Endothelial cell (in vitro differentiated cells): ENCODE measurements at regions not wholly inside any gene's neighbourhood (a gene's known extent, or its start where the extent isn't known, plus 50 kb on each side); places are given as distances from the start of the nearest gene placed in this dataset.

Source experiments
- DNase-seq: peaks from one replicate; pipeline ENCODE4 v3.0.0; 2021; ENCODE audit warnings: low spot score
- H3K27ac Mint-ChIP-seq: one replicate; pipeline ENCODE4 v1.8.0; 2021; ENCODE audit warnings: mixed read lengths, inconsistent platforms; ENCODE audit not compliant: unreplicated experiment
- H3K27me3 Mint-ChIP-seq: one replicate; pipeline ENCODE4 v1.8.0; 2021; ENCODE audit warnings: mild to moderate bottlenecking, moderate library complexity, mixed read lengths, inconsistent platforms; ENCODE audit not compliant: unreplicated experiment
- H3K36me3 Mint-ChIP-seq: one replicate; pipeline ENCODE4 v1.8.0; 2021; ENCODE audit warnings: mild to moderate bottlenecking, low read depth, mixed read lengths, inconsistent platforms; ENCODE audit not compliant: unreplicated experiment
- H3K4me1 Mint-ChIP-seq: one replicate; pipeline ENCODE4 v1.8.0; 2021; ENCODE audit warnings: mild to moderate bottlenecking, mixed read lengths, inconsistent platforms; ENCODE audit not compliant: unreplicated experiment
- H3K4me3 Mint-ChIP-seq: one replicate; pipeline ENCODE4 v1.8.0; 2021; ENCODE audit warnings: mild to moderate bottlenecking, mixed read lengths, inconsistent platforms; ENCODE audit not compliant: unreplicated experiment
- H3K9me3 Mint-ChIP-seq: one replicate; pipeline ENCODE4 v1.8.0; 2021; ENCODE audit warnings: mixed read lengths, inconsistent platforms; ENCODE audit not compliant: unreplicated experiment
- TF ChIP-seq, protein P1 (sequence below): fragments of 200-600 bp; sonication (generic); IDR thresholded peaks from one replicate; pipeline ENCODE4 v1.5.0; 2021; ENCODE audit warnings: antibody characterized with exemption; ENCODE audit not compliant: unreplicated experiment

- Mint-ChIP-seq H3K27ac (no peak overlapping the region), H3K4me1 (no peaks in the 10 kb centered on the region), H3K36me3 (no peaks in the 10 kb centered on the region), H3K4me3 (no peak overlapping the region), H3K27me3 (no peaks in the 10 kb centered on the region), H3K9me3 (no peaks in the 10 kb centered on the region)
- TF ChIP-seq, protein P1, sequence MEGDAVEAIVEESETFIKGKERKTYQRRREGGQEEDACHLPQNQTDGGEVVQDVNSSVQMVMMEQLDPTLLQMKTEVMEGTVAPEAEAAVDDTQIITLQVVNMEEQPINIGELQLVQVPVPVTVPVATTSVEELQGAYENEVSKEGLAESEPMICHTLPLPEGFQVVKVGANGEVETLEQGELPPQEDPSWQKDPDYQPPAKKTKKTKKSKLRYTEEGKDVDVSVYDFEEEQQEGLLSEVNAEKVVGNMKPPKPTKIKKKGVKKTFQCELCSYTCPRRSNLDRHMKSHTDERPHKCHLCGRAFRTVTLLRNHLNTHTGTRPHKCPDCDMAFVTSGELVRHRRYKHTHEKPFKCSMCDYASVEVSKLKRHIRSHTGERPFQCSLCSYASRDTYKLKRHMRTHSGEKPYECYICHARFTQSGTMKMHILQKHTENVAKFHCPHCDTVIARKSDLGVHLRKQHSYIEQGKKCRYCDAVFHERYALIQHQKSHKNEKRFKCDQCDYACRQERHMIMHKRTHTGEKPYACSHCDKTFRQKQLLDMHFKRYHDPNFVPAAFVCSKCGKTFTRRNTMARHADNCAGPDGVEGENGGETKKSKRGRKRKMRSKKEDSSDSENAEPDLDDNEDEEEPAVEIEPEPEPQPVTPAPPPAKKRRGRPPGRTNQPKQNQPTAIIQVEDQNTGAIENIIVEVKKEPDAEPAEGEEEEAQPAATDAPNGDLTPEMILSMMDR, result no peak
- no peak for DNase-seq
Observed at GRCh38 chr9:27625751-27626150, 52.5 kb upstream of the C9orf72 start.

- H3K4me1 Mint-ChIP-seq, result no peaks in the 10 kb centered on the region
- TF ChIP-seq, protein P1, result no peak
- no peak overlapping the region for H3K4me3 Mint-ChIP-seq
- H3K36me3 Mint-ChIP-seq, result no peaks in the 10 kb centered on the region
- DNase-seq, result no peak
- H3K27me3 Mint-ChIP-seq, result no peaks in the 10 kb centered on the region
- no peaks in the 10 kb centered on the region for H3K9me3 Mint-ChIP-seq
- H3K27ac Mint-ChIP-seq, result no peak overlapping the region
Observed at GRCh38 chr9:27626244-27627187, 53.2 kb upstream of the C9orf72 start.

DNA sequence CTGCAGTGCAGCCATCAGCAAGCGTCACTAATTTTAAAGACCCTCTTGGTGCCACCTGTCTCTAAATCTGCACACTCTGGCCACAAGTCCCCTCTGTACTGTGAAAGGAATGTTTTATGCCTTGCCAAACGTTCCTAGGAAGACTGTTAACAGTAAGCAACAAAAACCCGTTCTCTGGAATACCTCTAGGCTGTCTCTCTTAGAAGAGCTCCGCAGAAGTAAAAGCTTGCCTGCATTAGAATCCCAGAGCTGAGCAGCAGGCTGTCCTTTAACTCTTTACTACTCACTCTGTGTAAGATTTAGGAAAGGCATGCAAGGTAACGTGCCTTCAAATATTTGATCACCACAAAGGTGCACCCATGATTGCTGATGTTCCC lies 53.9 kb upstream of the C9orf72 start:
- no peaks in the 10 kb centered on the region for H3K9me3 Mint-ChIP-seq
- H3K4me3 Mint-ChIP-seq, result no peak overlapping the region
- no peaks in the 10 kb centered on the region for H3K36me3 Mint-ChIP-seq
- DNase-seq, result no peak
- TF ChIP-seq, protein P1, result no peak
- no peak overlapping the region for H3K27ac Mint-ChIP-seq
- no peaks in the 10 kb centered on the region for H3K27me3 Mint-ChIP-seq
- no peaks in the 10 kb centered on the region for H3K4me1 Mint-ChIP-seq

- Mint-ChIP-seq H3K4me3 (no peak overlapping the region), H3K4me1 (no peaks in the 10 kb centered on the region), H3K27me3 (no peaks in the 10 kb centered on the region), H3K36me3 (no peaks in the 10 kb centered on the region), H3K9me3 (no peaks in the 10 kb centered on the region), H3K27ac (no peak overlapping the region)
- DNase-seq, result no peak
- TF ChIP-seq, protein P1, result no peak
Observed at GRCh38 chr9:27628311-27628710, 55.0 kb upstream of the C9orf72 start.

DNA sequence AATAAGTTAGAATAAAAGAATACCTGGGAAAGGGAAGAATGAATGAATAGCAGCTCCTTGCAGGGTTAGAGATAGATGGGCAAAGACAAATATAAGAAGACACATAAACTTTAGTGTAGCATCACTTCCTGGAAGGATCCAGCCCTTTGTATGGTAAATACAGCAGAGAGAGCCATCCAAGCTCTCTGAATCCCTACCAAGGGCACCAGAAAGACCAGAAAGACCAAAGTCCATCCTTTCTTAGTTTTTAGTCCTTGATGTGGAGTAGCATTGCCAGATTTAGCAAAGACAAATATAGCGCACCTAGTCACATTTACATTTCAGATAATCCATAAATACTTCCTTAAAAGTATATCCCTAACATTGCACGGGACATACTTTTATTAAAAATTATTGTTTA lies 56.1 kb upstream of the C9orf72 start:
- DNase-seq, result no peak
- H3K4me3 Mint-ChIP-seq, result no peak overlapping the region
- TF ChIP-seq, protein P1, result no peak
- H3K4me1 Mint-ChIP-seq, result no peaks in the 10 kb centered on the region
- no peak overlapping the region for H3K27ac Mint-ChIP-seq
- no peaks in the 10 kb centered on the region for H3K9me3 Mint-ChIP-seq
- no peaks in the 10 kb centered on the region for H3K36me3 Mint-ChIP-seq
- no peaks in the 10 kb centered on the region for H3K27me3 Mint-ChIP-seq
